ENCODE measurements at regions not wholly inside any gene's neighbourhood (a gene's known extent, or its start where the extent isn't known, plus 50 kb on each side); places are given as distances from the start of the nearest gene placed in this dataset.

DNA sequence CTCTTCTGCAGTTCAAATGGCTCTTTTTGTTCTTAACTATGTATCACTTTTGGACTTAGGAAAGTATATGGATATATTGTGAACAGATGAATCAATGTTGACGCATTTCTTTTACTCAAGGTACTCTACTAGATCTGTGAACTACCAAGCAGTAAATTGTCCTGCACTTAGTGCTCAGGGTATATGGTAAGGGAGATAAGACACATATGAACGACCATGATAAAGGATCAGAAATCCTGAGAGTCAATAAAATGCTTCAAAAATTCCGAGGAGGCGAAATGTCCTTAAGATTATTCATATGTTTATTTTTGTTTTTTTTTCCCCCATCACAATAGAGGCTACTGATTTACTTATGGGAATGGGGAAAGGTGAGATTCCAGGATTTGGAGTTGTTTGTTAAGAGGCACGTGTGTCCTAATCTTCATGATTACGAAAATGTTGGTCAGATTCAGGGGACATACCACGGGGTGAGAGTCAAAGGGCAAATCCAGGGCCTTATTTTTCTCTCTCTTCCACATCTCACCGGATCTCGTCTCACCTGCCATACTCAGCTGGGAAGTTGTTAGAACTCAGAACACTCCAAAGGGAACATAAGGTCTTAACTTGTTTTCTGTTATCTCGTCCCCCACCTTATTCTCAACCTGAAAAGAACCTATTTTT lies 475.1 kb upstream of the TBL1XR1 start:
- Histone ChIP-seq H2AFZ (ENCODE audit: insufficient read depth, low read depth, low read length, poor library complexity, severe bottlenecking) (no peak overlapping the region), H4K20me1 (ENCODE audit: control insufficient read depth, insufficient read depth, low read length, poor library complexity, severe bottlenecking) (no peaks in the 10 kb centered on the region), H3K79me2 (ENCODE audit: control insufficient read depth, insufficient read depth, low read length) (no peaks in the 10 kb centered on the region), H3K9me3 (ENCODE audit: control extremely low read depth in 1 of 3, control insufficient read depth in 2 of 3, insufficient read depth in 1 of 3, low read length in 2 of 3) (no peaks in the 10 kb centered on the region), H3K4me3 (ENCODE audit: control extremely low read depth in 1 of 5, extremely low read depth in 1 of 5, insufficient read depth in 1 of 5, low read depth in 2 of 5, low read length in 4 of 5) (no peak overlapping the region), H3K4me1 (ENCODE audit: control insufficient read depth in 2 of 2, insufficient read depth in 2 of 2, low read length in 2 of 2) (no peaks in the 10 kb centered on the region), H3K27ac (ENCODE audit: low read length in 2 of 2) (no peak overlapping the region), H3K4me2 (replicated peaks; ENCODE audit: low read depth, low read length, poor library complexity, severe bottlenecking) (no peak overlapping the region), H3K36me3 (replicated peaks in 1 of 2; ENCODE audit: control extremely low read depth in 1 of 2, control insufficient read depth in 1 of 2, extremely low read depth in 1 of 2, insufficient read depth in 2 of 2, low read length in 1 of 2) (no peaks in the 10 kb centered on the region), H3K9ac (ENCODE audit: low read length) (no peak overlapping the region), H3K27me3 (replicated peaks in 1 of 4; ENCODE audit: control extremely low read depth in 1 of 4, control insufficient read depth in 3 of 4, insufficient read depth in 4 of 4, low read length in 3 of 4) (no peaks in the 10 kb centered on the region)
- ATAC-seq (ENCODE audit: low read depth) (no peak), DNase-seq (no peak)
- CTCF ChIA-PET: interaction anchor here (0.7 kb wide), 1 partner anchor 480 kb away, joined by 3 read pairs; no protein-coding TSS in a partner anchor
- H3K4me3 Mint-ChIP-seq: no peak overlapping the region
- intact Hi-C loops (cut with micrococcal nuclease): no loop called here
- no peak overlapping the region for H3K27ac Mint-ChIP-seq
- 100% methylated on average over 4 of the region's 10 CpGs for WGBS (ENCODE audit: insufficient coverage)
- POLR2A ChIA-PET: interaction anchor here (0.6 kb wide), 1 partner anchor 389 kb away, joined by 3 read pairs; no protein-coding TSS in a partner anchor
- no peaks in the 10 kb centered on the region for H3K9me3 Mint-ChIP-seq (ENCODE audit: insufficient read depth)
- no peak for TF ChIP-seq EZH2 (IDR thresholded peaks at IDR 0.05; ENCODE audit: borderline replicate concordance, insufficient read depth, low read depth, low read length, poor library complexity, severe bottlenecking)
- TF ChIP-seq, protein P1, sequence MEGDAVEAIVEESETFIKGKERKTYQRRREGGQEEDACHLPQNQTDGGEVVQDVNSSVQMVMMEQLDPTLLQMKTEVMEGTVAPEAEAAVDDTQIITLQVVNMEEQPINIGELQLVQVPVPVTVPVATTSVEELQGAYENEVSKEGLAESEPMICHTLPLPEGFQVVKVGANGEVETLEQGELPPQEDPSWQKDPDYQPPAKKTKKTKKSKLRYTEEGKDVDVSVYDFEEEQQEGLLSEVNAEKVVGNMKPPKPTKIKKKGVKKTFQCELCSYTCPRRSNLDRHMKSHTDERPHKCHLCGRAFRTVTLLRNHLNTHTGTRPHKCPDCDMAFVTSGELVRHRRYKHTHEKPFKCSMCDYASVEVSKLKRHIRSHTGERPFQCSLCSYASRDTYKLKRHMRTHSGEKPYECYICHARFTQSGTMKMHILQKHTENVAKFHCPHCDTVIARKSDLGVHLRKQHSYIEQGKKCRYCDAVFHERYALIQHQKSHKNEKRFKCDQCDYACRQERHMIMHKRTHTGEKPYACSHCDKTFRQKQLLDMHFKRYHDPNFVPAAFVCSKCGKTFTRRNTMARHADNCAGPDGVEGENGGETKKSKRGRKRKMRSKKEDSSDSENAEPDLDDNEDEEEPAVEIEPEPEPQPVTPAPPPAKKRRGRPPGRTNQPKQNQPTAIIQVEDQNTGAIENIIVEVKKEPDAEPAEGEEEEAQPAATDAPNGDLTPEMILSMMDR (IDR thresholded peaks at IDR 0.05): no peak
- no peaks in the 10 kb centered on the region for H3K27me3 Mint-ChIP-seq
- H3K4me1 Mint-ChIP-seq: no peaks in the 10 kb centered on the region

DNA sequence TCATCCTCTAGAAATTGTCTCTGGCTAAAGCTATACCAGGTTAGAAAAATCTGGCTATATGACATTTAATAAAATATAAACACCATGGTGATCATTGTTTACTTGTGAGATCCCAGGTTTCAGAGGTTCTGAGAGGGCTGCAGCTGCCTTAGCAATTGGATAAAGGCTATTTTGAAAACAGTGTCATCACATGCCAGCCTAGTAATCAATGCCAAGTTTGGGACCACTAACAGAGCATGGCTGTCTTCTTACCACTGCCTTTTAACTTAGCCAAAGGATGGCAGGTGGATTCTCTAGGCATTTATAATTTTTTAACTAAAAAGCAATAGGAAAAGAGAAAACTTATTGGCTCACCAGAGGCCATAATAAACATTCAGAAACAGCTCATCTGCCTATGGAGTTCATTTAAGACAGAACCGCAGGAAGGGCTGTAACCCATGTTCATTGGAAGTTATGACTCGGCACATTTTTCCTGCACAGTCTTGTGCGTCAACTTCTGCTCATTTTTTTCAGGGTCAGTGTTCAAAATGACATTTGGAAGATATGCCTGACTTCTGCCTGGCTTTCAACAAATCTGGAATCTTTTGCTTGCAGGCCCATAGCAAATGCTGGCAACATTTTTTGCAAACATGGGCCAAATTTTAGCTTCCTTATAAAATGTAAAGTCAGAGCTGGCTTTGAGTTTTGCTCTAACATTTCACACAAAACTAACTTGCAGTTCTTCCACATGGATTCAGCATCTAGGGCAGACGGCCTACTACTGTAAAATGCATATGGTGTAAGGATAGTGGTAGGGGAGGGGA lies 476.0 kb upstream of the TBL1XR1 start:
- no peaks in the 10 kb centered on the region for H3K27me3 Mint-ChIP-seq
- POLR2A ChIA-PET: no interaction called here

More for the DNA sequence above, 476.0 kb upstream of the TBL1XR1 start:
- 42% methylated on average over 3 of the region's 4 CpGs for WGBS (ENCODE audit: insufficient coverage)
- Histone ChIP-seq H3K79me2 (ENCODE audit: control insufficient read depth, insufficient read depth, low read length) (no peaks in the 10 kb centered on the region), H3K9me3 (ENCODE audit: control extremely low read depth in 1 of 3, control insufficient read depth in 2 of 3, insufficient read depth in 1 of 3, low read length in 2 of 3) (no peaks in the 10 kb centered on the region), H4K20me1 (ENCODE audit: control insufficient read depth, insufficient read depth, low read length, poor library complexity, severe bottlenecking) (no peaks in the 10 kb centered on the region), H2AFZ (ENCODE audit: insufficient read depth, low read depth, low read length, poor library complexity, severe bottlenecking) (no peak overlapping the region), H3K36me3 (replicated peaks in 1 of 2; ENCODE audit: control extremely low read depth in 1 of 2, control insufficient read depth in 1 of 2, extremely low read depth in 1 of 2, insufficient read depth in 2 of 2, low read length in 1 of 2) (no peaks in the 10 kb centered on the region), H3K4me2 (replicated peaks; ENCODE audit: low read depth, low read length, poor library complexity, severe bottlenecking) (no peak overlapping the region), H3K4me3 (ENCODE audit: control extremely low read depth in 1 of 5, extremely low read depth in 1 of 5, insufficient read depth in 1 of 5, low read depth in 2 of 5, low read length in 4 of 5) (no peak overlapping the region), H3K9ac (ENCODE audit: low read length) (no peak overlapping the region), H3K4me1 (ENCODE audit: control insufficient read depth in 2 of 2, insufficient read depth in 2 of 2, low read length in 2 of 2) (no peaks in the 10 kb centered on the region), H3K27me3 (replicated peaks in 1 of 4; ENCODE audit: control extremely low read depth in 1 of 4, control insufficient read depth in 3 of 4, insufficient read depth in 4 of 4, low read length in 3 of 4) (no peaks in the 10 kb centered on the region), H3K27ac (ENCODE audit: low read length in 2 of 2) (no peak overlapping the region)
- Mint-ChIP-seq H3K27ac (no peak overlapping the region), H3K9me3 (ENCODE audit: insufficient read depth) (no peaks in the 10 kb centered on the region), H3K4me1 (no peaks in the 10 kb centered on the region), H3K4me3 (no peak overlapping the region)
- CTCF ChIA-PET: interaction anchor here (0.7 kb wide), 1 partner anchor 479 kb away, joined by 3 read pairs; no protein-coding TSS in a partner anchor
- intact Hi-C loops (cut with micrococcal nuclease): no loop called here
- no peak for ATAC-seq (ENCODE audit: low read depth)
- TF ChIP-seq, protein P1 (IDR thresholded peaks at IDR 0.05): no peak
- TF ChIP-seq EZH2 (IDR thresholded peaks at IDR 0.05; ENCODE audit: borderline replicate concordance, insufficient read depth, low read depth, low read length, poor library complexity, severe bottlenecking): no peak
- no peak for DNase-seq
